Esophagus muscularis mucosa (tissue), 4 donors: ENCODE measurements at regions not wholly inside any gene's neighbourhood (a gene's known extent, or its start where the extent isn't known, plus 50 kb on each side); places are given as distances from the start of the nearest gene placed in this dataset.

Experiments
- DNase-seq: peaks from one replicate; pipeline ENCODE4 v3.0.0-alpha.2; 2017; ENCODE audit errors: extremely low spot score
- H3K27ac ChIP-seq, 4 donors: fragments of 200-600 bp; sonication (generic); replicated peaks in 1 of 4; 1 replicate in 3 of 4; 2 replicates in 1 of 4; pipeline ENCODE4 v1.5.1; 2016 to 2019; ENCODE audit warnings: mild to moderate bottlenecking in 1 of 4
- H3K27me3 ChIP-seq, 4 donors: fragments of 200-600 bp; sonication (generic); one replicate each; pipeline versions ENCODE4 v1.5.1 to v1.6.0; 2016 to 2019
- H3K36me3 ChIP-seq, 4 donors: fragments of 200-600 bp; sonication (generic); one replicate each; pipeline ENCODE4 v1.5.1; 2016 to 2019
- H3K4me1 ChIP-seq, 4 donors: fragments of 200-600 bp; sonication (generic); one replicate each; pipeline ENCODE4 v1.5.1; 2016 to 2019
- H3K4me3 ChIP-seq, 4 donors: fragments of 200-600 bp; sonication (generic); 1 replicate in 2 of 4; 2 replicates in 2 of 4; pipeline ENCODE4 v1.5.1; 2016 to 2019; ENCODE audit warnings: mild to moderate bottlenecking in 4 of 4, moderate library complexity in 1 of 4
- H3K9me3 ChIP-seq, 4 donors: fragments of 200-600 bp; sonication (generic); 1 replicate in 3 of 4; 2 replicates in 1 of 4; pipeline ENCODE4 v1.5.1; 2016 to 2019
- EP300 ChIP-seq: sonication (generic); formaldehyde crosslinking; IDR thresholded peaks from one replicate; pipeline ENCODE4 v1.6.1; 2017; ENCODE audit warnings: antibody characterized with exemption
- POLR2A ChIP-seq: fragments of 450-650 bp; IDR thresholded peaks from one replicate; pipeline ENCODE4 v1.6.1; 2017; ENCODE audit warnings: antibody characterized with exemption, moderate library complexity, mild to moderate bottlenecking, low read depth
- POLR2AphosphoS5 ChIP-seq, 2 donors: sonication (generic); formaldehyde crosslinking; IDR thresholded peaks; one replicate each; pipeline ENCODE4 v1.6.1; 2017; ENCODE audit warnings: antibody characterized with exemption in 2 of 2
- WGBS: methylation state at CpG from one replicate; pipeline ENCODE4 v1.1.5; 2018; 5-methylcytosine and 5-hydroxymethylcytosine counted together
- intact Hi-C: fragments of 100-400 bp; cut with DNase I; formaldehyde crosslinking; loops from one replicate; pipeline ENCODE4 v1.15.1; 2023
- TF ChIP-seq, protein P1 (sequence below), 3 experiments: fragments of 200-600 bp in 2 of 3; fragments of 450-650 bp in 1 of 3; sonication (generic) in 2 of 3; IDR thresholded peaks; one replicate each; pipeline ENCODE4 v1.5.1; 2017 to 2019; ENCODE audit warnings: antibody characterized with exemption in 3 of 3, mild to moderate bottlenecking in 2 of 3, moderate library complexity in 1 of 3

DNA sequence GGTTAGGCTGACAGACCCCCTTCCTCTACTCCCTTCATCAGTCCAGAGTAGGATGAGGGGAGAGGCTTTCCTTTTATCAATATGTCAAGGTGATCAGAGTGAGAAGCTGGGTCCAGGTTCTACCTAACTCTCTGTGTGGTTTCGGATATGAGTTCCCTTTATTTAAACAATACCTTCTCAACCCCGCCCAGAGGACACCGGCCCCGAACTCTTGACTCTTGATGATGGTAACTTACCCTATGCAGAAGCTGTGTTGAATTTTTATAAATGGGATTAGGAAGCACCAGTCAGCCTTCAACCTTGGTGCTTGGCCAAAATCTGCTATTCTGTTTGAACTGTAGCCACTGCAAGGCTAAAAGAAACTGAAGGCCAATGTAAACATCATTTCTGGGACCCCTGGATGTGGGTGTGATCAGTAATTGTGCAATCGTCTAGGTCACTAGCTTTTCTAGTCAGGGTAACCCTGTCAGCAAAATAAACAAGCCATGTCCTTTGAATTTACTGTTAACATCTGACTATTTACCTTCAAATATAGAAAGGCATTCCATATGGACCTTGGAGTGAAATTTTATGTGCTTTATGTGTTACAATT lies 398.3 kb downstream of the SEC16B start:
- intact Hi-C loops = no loop called here
- no peak for DNase-seq
- H3K4me1 ChIP-seq = no peaks in the 10 kb centered on the region
- H3K4me3 ChIP-seq = no peak overlapping the region
- no peaks in the 10 kb centered on the region for H3K36me3 ChIP-seq
- 56% methylated on average over 5 of the region's 5 CpGs for WGBS
- no peaks in the 10 kb centered on the region for H3K27me3 ChIP-seq
- no peak overlapping the region for H3K27ac ChIP-seq
- TF ChIP-seq POLR2A (no peak), EP300 (no peak), POLR2AphosphoS5 (IDR thresholded peaks at IDR 0.05) (no peak)
- TF ChIP-seq, protein P1, sequence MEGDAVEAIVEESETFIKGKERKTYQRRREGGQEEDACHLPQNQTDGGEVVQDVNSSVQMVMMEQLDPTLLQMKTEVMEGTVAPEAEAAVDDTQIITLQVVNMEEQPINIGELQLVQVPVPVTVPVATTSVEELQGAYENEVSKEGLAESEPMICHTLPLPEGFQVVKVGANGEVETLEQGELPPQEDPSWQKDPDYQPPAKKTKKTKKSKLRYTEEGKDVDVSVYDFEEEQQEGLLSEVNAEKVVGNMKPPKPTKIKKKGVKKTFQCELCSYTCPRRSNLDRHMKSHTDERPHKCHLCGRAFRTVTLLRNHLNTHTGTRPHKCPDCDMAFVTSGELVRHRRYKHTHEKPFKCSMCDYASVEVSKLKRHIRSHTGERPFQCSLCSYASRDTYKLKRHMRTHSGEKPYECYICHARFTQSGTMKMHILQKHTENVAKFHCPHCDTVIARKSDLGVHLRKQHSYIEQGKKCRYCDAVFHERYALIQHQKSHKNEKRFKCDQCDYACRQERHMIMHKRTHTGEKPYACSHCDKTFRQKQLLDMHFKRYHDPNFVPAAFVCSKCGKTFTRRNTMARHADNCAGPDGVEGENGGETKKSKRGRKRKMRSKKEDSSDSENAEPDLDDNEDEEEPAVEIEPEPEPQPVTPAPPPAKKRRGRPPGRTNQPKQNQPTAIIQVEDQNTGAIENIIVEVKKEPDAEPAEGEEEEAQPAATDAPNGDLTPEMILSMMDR (IDR thresholded peaks at IDR 0.05) = no peak
- H3K9me3 ChIP-seq = no peaks in the 10 kb centered on the region

DNA sequence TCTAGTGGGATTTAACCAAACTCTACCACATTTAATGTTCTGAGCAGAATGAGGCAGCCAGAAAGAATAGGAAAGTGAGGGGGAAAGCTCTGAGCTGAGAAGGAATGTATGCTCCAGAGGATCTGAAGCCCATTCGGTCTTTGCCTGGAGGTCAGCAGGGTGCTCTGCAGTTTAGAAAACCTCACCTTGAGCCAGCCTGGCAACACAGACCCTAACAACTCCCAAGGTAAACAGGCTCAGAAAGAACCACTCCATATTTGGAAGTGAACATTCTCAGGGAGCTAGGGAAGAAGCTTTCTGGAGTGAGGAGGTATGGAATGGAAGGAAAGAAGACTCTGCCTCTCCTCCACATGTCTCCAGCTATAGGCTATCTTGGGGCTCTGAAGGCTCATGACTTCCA lies 398.8 kb downstream of the SEC16B start:
- intact Hi-C loops = no loop called here
- no peaks in the 10 kb centered on the region for H3K36me3 ChIP-seq
- 20% methylated on average over 1 of the region's 1 CpG for WGBS
- no peaks in the 10 kb centered on the region for H3K27me3 ChIP-seq
- TF ChIP-seq POLR2AphosphoS5 (IDR thresholded peaks at IDR 0.05) = no peak
- no peak for TF ChIP-seq EP300
- TF ChIP-seq POLR2A = no peak
- TF ChIP-seq, protein P1 (IDR thresholded peaks at IDR 0.05) = no peak
- no peak overlapping the region for H3K4me3 ChIP-seq
- no peak for DNase-seq
- H3K27ac ChIP-seq = no peak overlapping the region
- H3K9me3 ChIP-seq = no peaks in the 10 kb centered on the region
- H3K4me1 ChIP-seq = no peaks in the 10 kb centered on the region

DNA sequence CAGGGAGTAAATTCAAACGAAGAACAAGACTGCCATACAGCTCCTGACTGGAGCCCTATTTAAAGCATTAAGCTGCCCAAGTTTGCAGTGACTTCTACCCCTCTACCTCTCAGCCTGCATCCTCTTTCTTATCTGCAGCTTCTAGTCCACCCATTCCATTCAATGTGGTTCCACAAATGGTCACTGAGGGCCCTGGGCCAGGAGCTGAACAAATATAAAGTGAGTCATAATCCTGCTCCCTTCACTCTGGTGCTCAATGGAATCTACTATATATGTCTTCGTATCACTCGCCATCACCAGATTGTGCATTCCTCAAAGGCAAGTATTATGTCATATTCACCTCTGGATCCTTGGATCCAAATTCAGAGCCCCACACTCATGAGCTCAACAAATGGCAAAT lies 398.7 kb downstream of the BRINP2 start:
- no peak for TF ChIP-seq POLR2AphosphoS5 (IDR thresholded peaks at IDR 0.05)
- TF ChIP-seq, protein P1 (IDR thresholded peaks at IDR 0.05) = no peak
- TF ChIP-seq EP300 = no peak
- no peak for TF ChIP-seq POLR2A
- no peak for DNase-seq
- Histone ChIP-seq H3K4me1 (no peaks in the 10 kb centered on the region), H3K4me3 (no peak overlapping the region), H3K27me3 (no peaks in the 10 kb centered on the region), H3K27ac (no peak overlapping the region), H3K9me3 (no peaks in the 10 kb centered on the region), H3K36me3 (no peaks in the 10 kb centered on the region)
- intact Hi-C loops = no loop called here
- 90% methylated on average over 3 of the region's 3 CpGs for WGBS

DNA sequence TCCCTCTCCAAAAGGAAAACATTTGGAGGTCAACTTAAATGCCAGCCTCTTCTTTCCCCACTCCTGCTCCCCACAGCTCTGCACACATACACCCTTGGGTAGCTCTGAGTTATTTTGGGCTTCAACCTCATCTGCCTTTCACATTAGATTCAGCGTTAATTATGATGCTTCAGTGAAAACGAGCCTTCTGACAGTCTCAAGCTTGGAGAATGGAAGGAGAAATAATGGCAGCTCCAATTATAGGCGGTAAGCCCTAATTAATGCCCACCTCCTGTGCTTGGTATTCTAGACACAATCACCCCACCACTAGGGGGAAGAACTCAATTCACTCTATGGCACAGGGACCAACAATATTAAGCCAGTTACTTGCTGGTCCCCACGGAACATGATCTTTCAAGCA lies 397.9 kb downstream of the BRINP2 start:
- no peak for DNase-seq
- Histone ChIP-seq H3K36me3 (no peaks in the 10 kb centered on the region), H3K4me1 (no peaks in the 10 kb centered on the region), H3K27ac (no peak overlapping the region), H3K9me3 (no peaks in the 10 kb centered on the region), H3K4me3 (no peak overlapping the region), H3K27me3 (no peaks in the 10 kb centered on the region)
- TF ChIP-seq POLR2A = no peak
- no peak for TF ChIP-seq POLR2AphosphoS5 (IDR thresholded peaks at IDR 0.05)
- TF ChIP-seq, protein P1 (IDR thresholded peaks at IDR 0.05) = no peak
- TF ChIP-seq EP300 = no peak
- 84% methylated on average over 4 of the region's 4 CpGs for WGBS
- intact Hi-C loops = no loop called here

DNA sequence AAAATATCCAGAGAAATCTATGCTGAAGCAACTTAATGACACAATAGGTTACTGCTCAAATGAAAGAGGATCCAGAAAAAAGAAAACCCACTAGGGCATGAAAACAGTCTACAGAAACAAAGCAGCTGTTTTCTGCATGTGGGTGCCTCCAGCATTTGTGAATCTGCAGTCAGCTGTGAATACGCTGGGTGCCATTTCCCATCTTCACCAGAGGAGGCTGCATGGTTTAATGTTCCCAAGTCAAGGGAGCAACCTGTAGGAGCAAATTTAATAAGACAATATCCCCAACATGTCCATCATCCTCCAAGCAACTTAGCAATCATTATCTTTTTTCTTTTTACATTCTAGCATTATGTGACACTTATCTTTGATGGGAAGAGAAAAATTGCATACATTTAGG lies 396.6 kb downstream of the BRINP2 start:
- WGBS = 61% methylated on average over 1 of the region's 1 CpG
- intact Hi-C loops = no loop called here

More for the DNA sequence above, 396.6 kb downstream of the BRINP2 start:
- TF ChIP-seq POLR2AphosphoS5 (IDR thresholded peaks at IDR 0.05) (no peak), EP300 (no peak), POLR2A (no peak)
- TF ChIP-seq, protein P1 (IDR thresholded peaks at IDR 0.05) = no peak
- Histone ChIP-seq H3K27me3 (no peaks in the 10 kb centered on the region), H3K4me3 (no peak overlapping the region), H3K36me3 (no peaks in the 10 kb centered on the region), H3K27ac (no peak overlapping the region), H3K9me3 (no peaks in the 10 kb centered on the region), H3K4me1 (no peaks in the 10 kb centered on the region)
- DNase-seq = no peak
